GM21737 (cell line): ENCODE measurements at regions not wholly inside any gene's neighbourhood (a gene's known extent, or its start where the extent isn't known, plus 50 kb on each side); places are given as distances from the start of the nearest gene placed in this dataset.

Experiments
- ATAC-seq: cut with Tn5 transposase; IDR thresholded peaks from one replicate; pipeline ENCODE4 v1.9.1; 2021; ENCODE audit warnings: mild to moderate bottlenecking, moderate library complexity; ENCODE audit not compliant: unreplicated experiment

GRCh38 chr14:22081337-22081736 is 407.7 kb upstream of the OR4E1 start:
- no peak for ATAC-seq

DNA sequence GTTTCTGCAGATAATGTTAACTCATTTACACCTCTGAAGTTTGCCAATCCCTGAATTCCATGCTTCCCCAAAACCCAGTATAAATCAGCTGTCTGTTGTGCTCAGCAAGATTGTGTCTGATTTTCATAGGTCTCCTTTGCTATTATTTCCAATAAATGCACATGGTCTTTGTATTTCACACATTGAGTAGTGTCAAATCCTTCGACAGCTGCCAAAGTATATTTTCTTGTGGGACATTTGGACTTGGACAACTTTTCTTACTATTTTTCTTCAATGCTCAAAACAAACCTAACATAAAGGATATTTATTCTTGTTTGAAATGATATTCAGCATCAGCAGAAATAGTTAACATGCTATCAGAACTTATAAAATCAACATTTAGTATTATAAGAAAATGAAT is 406.1 kb upstream of the OR4E1 start:
- no peak for ATAC-seq

DNA sequence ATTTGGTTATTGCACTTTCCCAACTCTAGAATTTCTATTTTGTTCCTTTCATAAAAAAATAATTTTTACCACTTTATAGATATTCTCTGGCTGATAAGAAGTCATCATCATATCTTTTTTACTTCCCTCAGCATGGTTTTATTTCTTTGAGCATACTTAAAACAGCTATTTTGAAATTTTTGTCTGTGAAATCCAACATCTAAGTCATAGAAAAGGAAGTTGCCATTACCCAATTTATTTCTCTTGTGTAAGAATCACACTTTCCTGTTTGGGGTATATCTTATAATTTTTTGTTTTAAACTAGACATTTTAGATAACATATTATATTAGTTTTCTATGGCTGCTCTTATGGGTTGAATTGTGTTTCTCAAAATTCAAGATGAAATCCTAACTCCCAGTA is 400.2 kb upstream of the OR4E1 start:
- no peak for ATAC-seq

GRCh38 chr14:22071006-22071405 is 397.4 kb upstream of the OR4E1 start:
- ATAC-seq = peak; percentile 86

DNA sequence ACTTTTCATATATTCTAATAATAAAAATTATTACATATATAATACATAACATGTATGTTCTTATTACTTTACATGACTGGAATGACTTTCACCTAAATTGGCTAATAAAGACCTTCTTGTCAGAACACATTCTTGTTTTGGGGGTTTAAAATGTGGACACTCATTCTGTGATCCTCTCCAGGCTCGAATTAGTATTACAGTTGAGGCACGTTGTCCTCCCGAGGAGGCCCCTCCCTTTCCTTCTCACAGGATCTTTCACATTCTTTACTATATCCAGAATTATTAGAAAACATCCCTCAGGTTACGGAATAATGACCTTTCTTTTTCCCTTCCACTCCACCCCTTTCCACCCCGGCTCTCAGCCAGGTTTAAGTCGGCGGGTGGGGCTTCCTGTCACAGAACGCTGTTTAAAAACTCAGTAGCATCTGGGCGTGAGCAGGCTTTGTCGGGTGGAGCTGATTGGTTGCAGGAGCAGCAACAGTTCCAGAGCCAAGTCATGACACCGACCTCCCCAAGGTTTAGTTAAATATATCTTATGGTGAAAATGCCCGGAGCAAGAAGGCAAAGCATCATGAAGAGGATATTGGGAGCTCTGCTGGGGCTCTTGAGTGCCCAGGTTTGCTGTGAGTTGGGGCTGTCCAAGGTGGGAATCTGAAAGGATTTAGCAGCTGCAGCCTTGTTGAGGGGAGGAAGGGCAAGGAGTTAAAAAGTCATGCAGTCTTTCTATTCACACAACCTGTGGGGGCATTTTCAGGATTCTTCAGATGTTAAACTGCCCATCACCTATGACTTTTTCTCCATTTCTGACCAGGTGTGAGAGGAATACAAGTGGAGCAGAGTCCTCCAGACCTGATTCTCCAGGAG is 396.7 kb upstream of the OR4E1 start:
- ATAC-seq = peak; percentile 43

- no peak for ATAC-seq
These were observed 391.7 kb upstream of the OR4E1 start for GRCh38 chr14:22065347-22065746.

DNA sequence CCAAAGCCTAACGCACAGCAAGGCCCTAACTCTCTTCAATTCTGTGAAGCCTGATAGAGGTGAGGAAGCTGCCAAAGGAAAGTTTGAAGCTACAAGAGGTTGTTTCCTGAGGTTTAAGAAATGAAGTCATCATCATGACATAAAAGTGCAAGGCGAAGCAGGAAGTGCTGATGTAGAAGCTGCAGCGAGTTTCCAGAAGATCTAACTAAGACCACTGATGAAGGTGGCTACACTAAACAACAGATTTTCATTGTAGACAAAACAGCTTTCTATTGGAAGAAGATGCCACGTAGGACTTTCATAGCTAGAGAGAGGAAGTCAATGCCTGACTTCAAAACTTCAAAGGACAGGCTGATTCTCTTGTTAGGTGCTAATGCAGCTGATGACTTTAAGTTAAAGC is 385.6 kb upstream of the OR4E1 start:
- no peak for ATAC-seq

DNA sequence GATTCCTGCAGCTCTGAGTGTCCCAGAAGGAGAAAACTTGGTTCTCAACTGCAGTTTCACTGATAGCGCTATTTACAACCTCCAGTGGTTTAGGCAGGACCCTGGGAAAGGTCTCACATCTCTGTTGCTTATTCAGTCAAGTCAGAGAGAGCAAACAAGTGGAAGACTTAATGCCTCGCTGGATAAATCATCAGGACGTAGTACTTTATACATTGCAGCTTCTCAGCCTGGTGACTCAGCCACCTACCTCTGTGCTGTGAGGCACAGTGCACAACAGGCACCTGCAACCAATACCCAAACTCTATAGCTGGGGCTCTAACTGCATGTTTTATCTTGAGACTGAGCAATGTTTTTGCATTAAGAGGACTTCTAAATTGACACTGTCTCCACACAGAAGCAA is 379.2 kb upstream of the OR4E1 start:
- no peak for ATAC-seq

GRCh38 chr14:22047115-22047514 is 373.5 kb upstream of the OR4E1 start:
- ATAC-seq = no peak

GRCh38 chr14:22046063-22046462 is 372.4 kb upstream of the OR4E1 start:
- no peak for ATAC-seq

DNA sequence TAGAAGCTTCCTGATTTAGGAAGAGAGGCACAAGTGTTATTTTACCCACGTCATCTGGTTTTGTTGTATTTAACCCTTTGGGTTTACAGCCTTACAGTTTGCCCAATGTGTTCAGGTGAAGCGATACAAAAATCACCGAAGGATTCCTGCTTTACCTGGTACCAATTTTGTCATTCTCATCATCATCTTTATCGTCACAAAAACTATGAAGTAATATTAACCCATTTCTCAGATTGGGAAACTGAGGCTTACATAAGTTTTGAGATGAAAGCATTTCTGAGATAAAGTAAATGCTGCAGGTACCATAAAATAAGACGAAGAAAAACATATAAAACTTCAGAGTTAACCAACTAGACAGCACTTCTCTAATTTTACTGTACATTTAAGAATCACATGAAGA is 370.6 kb upstream of the OR4E1 start:
- no peak for ATAC-seq

DNA sequence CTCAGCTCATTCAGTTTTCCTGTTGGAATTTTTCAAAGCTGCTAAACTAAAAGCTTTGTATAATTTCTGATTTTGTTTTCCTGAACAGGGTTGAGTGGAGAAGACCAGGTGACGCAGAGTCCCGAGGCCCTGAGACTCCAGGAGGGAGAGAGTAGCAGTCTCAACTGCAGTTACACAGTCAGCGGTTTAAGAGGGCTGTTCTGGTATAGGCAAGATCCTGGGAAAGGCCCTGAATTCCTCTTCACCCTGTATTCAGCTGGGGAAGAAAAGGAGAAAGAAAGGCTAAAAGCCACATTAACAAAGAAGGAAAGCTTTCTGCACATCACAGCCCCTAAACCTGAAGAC is 367.1 kb upstream of the OR4E1 start:
- ATAC-seq = no peak

DNA sequence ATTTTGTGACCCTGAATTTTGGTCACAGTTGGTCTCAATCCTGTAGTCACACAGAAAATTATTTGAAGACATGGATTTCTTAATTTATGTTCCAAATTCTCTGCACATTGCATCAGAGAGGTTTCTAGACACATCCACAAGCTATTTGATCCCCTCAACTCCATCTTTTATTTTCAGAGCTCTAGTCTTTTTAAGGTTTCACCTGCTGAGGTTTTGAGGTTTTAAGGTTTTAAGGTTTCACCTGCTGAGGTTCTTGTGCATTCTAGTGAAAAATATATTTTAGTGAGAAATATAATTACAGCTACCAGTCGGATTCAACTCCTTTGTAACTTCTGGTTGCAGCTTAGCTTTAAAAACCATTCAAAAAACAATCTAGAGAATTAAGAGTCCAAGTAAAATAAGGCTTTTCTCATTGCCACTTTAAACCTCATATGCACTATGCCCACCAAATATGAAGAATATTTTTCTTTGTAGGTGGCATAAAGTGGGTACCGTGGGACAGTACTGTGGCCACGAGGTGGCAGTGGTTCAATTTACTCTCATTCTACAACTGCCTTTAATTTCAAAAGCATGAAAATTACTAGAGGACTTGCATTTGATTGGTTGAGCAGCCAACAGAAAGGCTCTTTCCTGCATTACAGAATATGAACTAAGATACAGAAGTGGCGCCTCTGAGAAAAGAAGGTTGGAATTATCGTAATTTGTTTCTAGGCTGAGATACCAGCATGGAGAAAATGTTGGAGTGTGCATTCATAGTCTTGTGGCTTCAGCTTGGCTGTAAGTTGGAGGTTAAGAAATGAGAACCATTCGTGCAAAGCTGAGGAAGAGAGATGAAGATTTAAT is 366.5 kb upstream of the OR4E1 start:
- ATAC-seq = no peak

DNA sequence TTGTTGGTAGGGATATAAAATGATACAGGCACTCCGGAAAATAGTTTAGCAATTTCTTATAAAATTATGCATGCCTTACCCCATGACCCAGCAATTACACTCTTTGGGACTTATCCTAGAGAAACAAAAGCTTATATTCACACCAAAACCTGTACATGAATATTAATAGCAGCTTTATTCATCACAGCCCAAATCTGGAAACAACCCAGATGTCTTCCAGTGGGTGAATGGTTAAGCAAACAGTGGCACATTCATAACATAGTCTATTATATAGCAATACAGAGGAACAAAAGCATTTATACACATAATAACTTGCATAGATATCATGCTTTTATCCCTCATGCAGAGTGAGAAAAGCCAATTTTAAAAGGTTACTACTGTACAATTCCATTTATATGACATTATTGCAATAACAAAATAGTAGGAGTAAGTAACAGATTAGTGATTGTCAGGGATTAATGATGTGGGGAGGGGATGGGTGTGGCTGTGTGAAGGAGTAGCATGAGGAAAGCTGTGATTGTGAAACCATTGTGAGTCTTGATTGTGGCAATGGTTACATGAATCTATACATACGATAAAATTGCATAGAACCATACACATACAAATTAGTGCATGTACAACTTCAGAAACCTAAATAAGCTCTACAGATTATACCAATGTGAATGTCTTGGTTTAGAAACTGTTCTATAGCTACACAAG is 363.1 kb upstream of the OR4E1 start:
- ATAC-seq = no peak

DNA sequence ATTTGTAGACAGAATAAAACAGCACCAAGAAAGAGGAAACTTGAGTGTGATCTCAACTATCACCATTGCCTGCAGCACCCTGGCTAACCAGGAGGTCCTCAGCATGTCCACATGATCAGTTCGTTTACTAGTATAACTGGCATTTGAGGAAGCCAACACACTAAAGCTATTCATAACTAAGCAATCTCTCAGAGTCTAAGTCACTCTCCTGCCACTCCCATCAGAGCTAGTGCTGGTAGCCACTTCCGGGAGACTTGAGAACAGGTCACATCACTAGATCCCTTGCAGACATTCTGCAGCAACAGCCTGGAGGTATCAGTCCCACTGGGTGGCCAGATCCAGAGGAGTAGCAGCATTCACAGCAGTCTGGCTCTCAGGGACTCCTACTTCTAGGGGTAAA is 352.9 kb upstream of the OR4E1 start:
- no peak for ATAC-seq

GRCh38 chr14:22025879-22026278 is 352.3 kb upstream of the OR4E1 start:
- no peak for ATAC-seq

DNA sequence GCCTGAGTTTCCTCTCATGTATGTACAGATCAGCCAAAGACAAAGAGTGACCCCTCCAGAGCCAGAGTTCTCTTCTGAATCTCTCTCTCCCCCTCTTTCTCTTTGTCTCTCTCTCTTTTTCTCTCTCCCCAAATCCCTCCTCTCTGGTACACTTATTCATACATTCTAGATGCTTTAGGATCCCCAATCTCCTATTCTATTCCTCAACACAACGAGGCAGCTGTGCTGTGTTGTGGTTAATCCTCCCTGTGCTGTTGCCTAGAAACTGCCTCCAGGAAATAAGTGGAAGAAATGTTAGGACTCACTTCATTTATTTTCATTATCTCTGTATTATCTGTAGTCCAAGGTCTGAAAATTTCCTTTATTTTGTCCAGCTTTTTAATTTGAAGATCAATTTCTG is 350.5 kb upstream of the OR4E1 start:
- no peak for ATAC-seq

DNA sequence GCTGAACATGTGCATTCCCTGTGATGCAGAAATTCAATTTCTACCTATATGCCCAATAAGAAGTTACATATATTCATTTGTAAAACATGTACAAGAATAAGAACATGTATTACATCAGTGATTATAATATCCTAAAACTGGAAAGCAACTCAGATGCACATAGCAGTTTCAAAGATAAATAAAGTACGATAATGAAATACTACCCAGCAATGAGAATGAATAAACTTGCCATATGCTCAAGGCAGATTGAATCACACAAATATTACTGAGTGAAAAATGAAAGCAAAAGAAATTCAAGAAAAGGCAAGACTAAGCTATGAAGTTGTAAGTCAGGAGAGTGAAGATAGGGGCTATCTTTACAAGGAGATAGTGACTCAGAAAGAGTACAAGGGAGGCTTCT is 345.3 kb upstream of the OR4E1 start:
- ATAC-seq = no peak

DNA sequence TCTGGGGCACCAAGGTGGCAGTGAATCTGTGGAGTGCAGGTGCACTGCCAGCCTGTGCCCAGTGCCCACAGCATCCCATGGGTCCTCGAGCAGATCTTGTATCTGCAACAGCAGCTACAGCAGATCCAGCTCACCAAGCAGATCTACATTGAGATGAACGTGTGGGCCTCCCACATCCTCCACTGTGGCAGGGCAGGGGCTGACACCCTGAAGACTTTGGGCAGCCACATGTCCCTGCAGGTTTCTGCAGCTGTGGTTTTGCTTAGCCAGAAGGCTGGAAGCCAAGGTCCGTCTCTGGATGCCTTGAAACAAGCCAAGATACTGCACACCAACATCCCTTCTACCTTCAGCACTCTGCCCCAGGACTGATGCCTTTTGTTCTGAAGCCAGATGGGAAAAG is 338.8 kb upstream of the OR4E1 start:
- no peak for ATAC-seq

DNA sequence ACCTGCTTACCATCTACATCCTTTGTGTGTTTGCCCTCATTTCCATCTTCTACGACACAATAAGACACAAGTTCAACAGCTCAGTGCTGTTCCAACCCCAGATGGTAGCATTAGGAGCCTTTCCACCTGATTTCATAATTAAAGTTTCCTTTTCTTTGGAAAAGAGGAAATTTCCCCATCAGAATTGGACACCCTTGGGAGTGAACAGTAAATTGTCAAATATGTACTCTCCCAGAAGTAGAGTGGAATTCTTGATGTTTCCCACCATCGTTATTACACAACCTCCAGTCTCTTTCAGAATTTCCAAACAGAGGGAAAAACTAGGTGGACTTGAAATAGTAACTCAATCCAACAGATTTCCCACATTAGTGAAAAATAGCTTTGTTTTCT is 337.6 kb upstream of the OR4E1 start:
- ATAC-seq = no peak

DNA sequence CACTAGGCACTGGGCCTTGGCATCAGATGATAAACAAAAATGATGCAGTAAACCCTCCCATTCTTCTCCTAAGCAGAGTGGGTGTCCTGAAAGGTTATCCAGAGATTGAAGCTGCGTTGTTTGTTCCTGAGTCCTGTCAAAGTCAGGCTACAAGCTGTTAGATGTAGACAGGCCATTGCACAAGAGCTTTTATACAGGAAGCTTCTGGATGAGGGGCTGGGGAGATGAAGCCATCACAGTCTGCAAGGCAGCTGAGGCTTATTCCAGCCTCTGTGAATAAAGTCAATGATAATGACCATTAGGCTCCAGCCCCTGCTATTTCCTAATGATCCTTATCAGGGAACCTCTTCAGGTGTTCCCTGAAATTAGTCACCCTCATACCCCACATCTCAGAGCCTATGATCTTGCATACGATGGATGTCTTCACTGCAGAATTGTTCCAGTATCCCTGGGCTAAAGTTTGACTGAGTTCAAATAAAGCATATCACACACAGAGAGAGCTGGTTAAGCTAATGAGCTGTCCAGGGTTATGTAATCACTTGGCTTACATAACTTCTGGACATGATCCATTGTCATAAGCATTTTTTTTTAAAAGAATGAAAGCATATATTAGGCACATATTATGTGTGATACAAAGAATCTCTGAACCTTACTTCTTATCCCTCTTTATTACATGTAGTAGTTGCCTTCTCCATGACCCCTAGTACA is 337.1 kb upstream of the OR4E1 start:
- ATAC-seq = no peak
